H9 (cell line): ENCODE measurements at regions not wholly inside any gene's neighbourhood (a gene's known extent, or its start where the extent isn't known, plus 50 kb on each side); places are given as distances from the start of the nearest gene placed in this dataset.

Experiments used
- DNase-seq: peaks from one replicate; pipeline ENCODE4 v3.0.0-alpha.2; 2017
- H2AFZ ChIP-seq: one replicate; pipeline ENCODE4 v1.6.1; 2013; ENCODE audit warnings: mild to moderate bottlenecking, low read length, control low read depth, moderate library complexity
- H2AK5ac ChIP-seq: 2 replicates; pipeline ENCODE4 v1.6.1; 2013; ENCODE audit warnings: low read length, control low read depth, mixed read lengths; ENCODE audit not compliant: insufficient read length
- H2BK120ac ChIP-seq: one replicate; pipeline ENCODE4 v1.6.1; 2013; ENCODE audit warnings: low read depth, mild to moderate bottlenecking, low read length, control low read depth, inconsistent platforms; ENCODE audit not compliant: poor library complexity, severe bottlenecking
- H2BK12ac ChIP-seq: 2 replicates; pipeline ENCODE4 v1.6.1; 2013; ENCODE audit warnings: low read length, control low read depth, mixed read lengths, low read depth; ENCODE audit not compliant: insufficient read length
- H2BK15ac ChIP-seq: 2 replicates; pipeline ENCODE4 v1.6.1; 2013; ENCODE audit warnings: low read depth, low read length, control low read depth
- H2BK20ac ChIP-seq: one replicate; pipeline ENCODE4 v1.6.1; 2013; ENCODE audit warnings: low read depth, mild to moderate bottlenecking, low read length, control low read depth, inconsistent platforms; ENCODE audit not compliant: poor library complexity, severe bottlenecking
- H2BK5ac ChIP-seq: 2 replicates; pipeline ENCODE4 v1.6.1; 2013; ENCODE audit warnings: low read length, control low read depth, mixed read lengths; ENCODE audit not compliant: insufficient read length
- H3K14ac ChIP-seq: 2 replicates; pipeline ENCODE4 v1.6.1; 2013; ENCODE audit warnings: low read length, control low read depth; ENCODE audit not compliant: insufficient read depth
- H3K18ac ChIP-seq: 2 replicates; pipeline ENCODE4 v1.6.1; 2013; ENCODE audit warnings: low read depth, mild to moderate bottlenecking, mixed read lengths, low read length, control low read depth; ENCODE audit not compliant: insufficient read length
- H3K23ac ChIP-seq: 2 replicates; pipeline ENCODE4 v1.6.1; 2013; ENCODE audit warnings: low read length, control low read depth, mixed read lengths, low read depth; ENCODE audit not compliant: insufficient read length
- H3K23me2 ChIP-seq: 2 replicates; pipeline ENCODE4 v1.6.1; 2013; ENCODE audit warnings: low read depth, mild to moderate bottlenecking, mixed read lengths, low read length, control low read depth; ENCODE audit not compliant: insufficient read length, poor library complexity, severe bottlenecking
- H3K27ac ChIP-seq: 2 replicates; pipeline ENCODE4 v1.5.1; 2013; ENCODE audit warnings: low read length, control low read depth, mixed read lengths, low read depth; ENCODE audit not compliant: insufficient read length
- H3K27me3 ChIP-seq: 2 replicates; pipeline ENCODE4 v1.6.1; 2013; ENCODE audit warnings: low read length, control low read depth, inconsistent platforms; ENCODE audit not compliant: insufficient read depth
- H3K4ac ChIP-seq: 2 replicates; pipeline ENCODE4 v1.6.1; 2013; ENCODE audit warnings: low read depth, mild to moderate bottlenecking, control low read depth, inconsistent platforms, low read length, moderate library complexity
- H3K4me1 ChIP-seq: 2 replicates; pipeline ENCODE4 v1.6.1; 2013; ENCODE audit warnings: low read length, control low read depth, inconsistent platforms; ENCODE audit not compliant: insufficient read depth
- H3K4me2 ChIP-seq: 2 replicates; pipeline ENCODE4 v1.6.1; 2013; ENCODE audit warnings: low read length, control low read depth, mixed read lengths; ENCODE audit not compliant: insufficient read length, insufficient read depth
- H3K56ac ChIP-seq: 2 replicates; pipeline ENCODE4 v1.6.1; 2013; ENCODE audit warnings: low read depth, mild to moderate bottlenecking, mixed read lengths, low read length, control low read depth; ENCODE audit not compliant: insufficient read length
- H3K79me1 ChIP-seq: 2 replicates; pipeline ENCODE4 v1.6.1; 2013; ENCODE audit warnings: low read depth, mild to moderate bottlenecking, moderate library complexity, low read length, control low read depth, inconsistent platforms; ENCODE audit not compliant: insufficient read depth, poor library complexity, severe bottlenecking
- H3K79me2 ChIP-seq: 2 replicates; pipeline ENCODE4 v1.6.1; 2013; ENCODE audit warnings: low read length, control low read depth, inconsistent platforms; ENCODE audit not compliant: insufficient read depth
- H3K9ac ChIP-seq: 2 replicates; pipeline ENCODE4 v1.6.1; 2013; ENCODE audit warnings: low read length, control low read depth, mixed read lengths; ENCODE audit not compliant: insufficient read length; ENCODE audit errors: extremely low read depth
- H3K9me3 ChIP-seq: one replicate; pipeline ENCODE4 v1.6.1; 2013; ENCODE audit warnings: low read depth, low read length, inconsistent platforms; ENCODE audit not compliant: control insufficient read depth
- H3T11ph ChIP-seq: one replicate; pipeline ENCODE4 v1.6.1; 2013; ENCODE audit warnings: mild to moderate bottlenecking, low read length, control low read depth, inconsistent platforms
- H4K20me1 ChIP-seq: one replicate; pipeline ENCODE4 v1.6.1; 2013; ENCODE audit not compliant: control insufficient read depth, insufficient read length, insufficient read depth
- H4K5ac ChIP-seq: 2 replicates; pipeline ENCODE4 v1.6.1; 2013; ENCODE audit warnings: low read depth, mild to moderate bottlenecking, mixed read lengths, low read length, control low read depth; ENCODE audit not compliant: insufficient read length
- H4K8ac ChIP-seq: replicated peaks from 2 replicates; pipeline ENCODE4 v1.6.1; 2013; ENCODE audit warnings: low read length, control low read depth, mixed read lengths, low read depth; ENCODE audit not compliant: insufficient read length
- H4K91ac ChIP-seq: 2 replicates; pipeline ENCODE4 v1.6.1; 2013; ENCODE audit warnings: low read depth, mild to moderate bottlenecking, moderate library complexity, mixed read lengths, low read length, control low read depth; ENCODE audit not compliant: insufficient read length
- H3K27ac Mint-ChIP-seq, 3 experiments: 2 replicates in 2 of 3; 3 replicates in 1 of 3; pipeline ENCODE4 v1.8.0; 2020 to 2021; ENCODE audit warnings: mixed read lengths in 3 of 3, mild to moderate bottlenecking in 1 of 3, moderate library complexity in 1 of 3
- H3K27me3 Mint-ChIP-seq: 2 replicates; pipeline ENCODE4 v1.8.0; 2021; ENCODE audit warnings: low read depth, mild to moderate bottlenecking, moderate library complexity, mixed read lengths
- H3K36me3 Mint-ChIP-seq, 3 experiments: 2 replicates in 2 of 3; 3 replicates in 1 of 3; pipeline ENCODE4 v1.8.0; 2020 to 2021; ENCODE audit warnings: low read depth in 3 of 3, mixed read lengths in 3 of 3; ENCODE audit not compliant: insufficient read depth in 1 of 3
- H3K4me1 Mint-ChIP-seq, 2 experiments: 2 replicates each; pipeline ENCODE4 v1.8.0; 2020; ENCODE audit warnings: mixed read lengths in 2 of 2
- H3K4me3 Mint-ChIP-seq, 2 experiments: 2 replicates in 1 of 2; 3 replicates in 1 of 2; pipeline ENCODE4 v1.8.0; 2020 to 2021; ENCODE audit warnings: mild to moderate bottlenecking in 2 of 2, mixed read lengths in 2 of 2, moderate library complexity in 1 of 2
- H3K9me3 Mint-ChIP-seq, 2 experiments: 2 replicates in 1 of 2; 3 replicates in 1 of 2; pipeline ENCODE4 v1.8.0; 2020; ENCODE audit warnings: mild to moderate bottlenecking in 2 of 2, mixed read lengths in 2 of 2, moderate library complexity in 1 of 2
- WGBS: extraction: QIAGEN DNeasy Blood & Tissue Kit; methylation state at CpG from one replicate; pipeline ENCODE4 v1.1.7; 2013; ENCODE audit warnings: missing lambda C conversion rate, low lambda C conversion rate, mixed read lengths; ENCODE audit not compliant: insufficient read length; ENCODE audit errors: extremely low coverage; 5-methylcytosine and 5-hydroxymethylcytosine counted together
- TF ChIP-seq, protein P1 (sequence below): fragments of 200-600 bp; sonication (generic); conservative IDR thresholded peaks from 3 replicates; pipeline ENCODE4 v1.8.0; 2021; ENCODE audit warnings: antibody characterized with exemption, mild to moderate bottlenecking

DNA sequence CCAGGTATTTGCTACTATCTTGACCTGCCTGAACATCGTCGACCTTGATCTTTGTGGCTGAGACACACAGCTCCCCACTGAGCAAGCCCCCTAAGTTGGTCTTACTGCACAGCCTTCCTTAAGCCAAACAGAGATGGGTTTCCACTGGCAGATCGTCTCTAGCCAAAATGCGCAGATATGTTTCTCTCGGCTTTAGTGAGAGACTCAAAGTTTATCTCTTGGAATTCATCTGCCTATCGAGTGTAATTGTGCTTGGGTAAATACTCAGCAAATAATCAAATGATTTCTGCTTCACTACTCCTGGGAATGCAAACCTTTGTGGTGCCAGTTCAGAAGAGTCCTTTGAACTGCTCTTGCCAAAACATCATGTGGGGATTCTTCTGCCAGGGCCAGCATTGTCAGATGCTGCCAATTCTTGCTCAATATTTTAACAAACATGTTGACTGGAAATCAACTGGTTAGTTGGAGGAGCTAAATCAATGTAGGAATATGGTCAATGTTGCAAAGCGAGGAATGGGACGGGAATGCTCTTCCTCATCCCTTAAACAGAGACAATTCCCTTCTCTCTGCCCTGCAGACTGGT, 141.2 kb upstream of the SLC28A3 start:
- no peak overlapping the region for H3K4me2 ChIP-seq
- Mint-ChIP-seq H3K4me3 (no peak overlapping the region), H3K36me3 (no peaks in the 10 kb centered on the region)

More for the DNA sequence above, 141.2 kb upstream of the SLC28A3 start:
- WGBS: no CpG with 5 or more reads among the region's 8 CpGs
- Histone ChIP-seq H2BK15ac (no peak overlapping the region), H4K20me1 (no peaks in the 10 kb centered on the region), H3K27me3 (no peaks in the 10 kb centered on the region), H3K79me1 (no peaks in the 10 kb centered on the region), H3K4ac (no peak overlapping the region), H3T11ph (no peak overlapping the region), H4K5ac (no peak overlapping the region), H3K23ac (no peak overlapping the region), H3K9me3 (no peaks in the 10 kb centered on the region), H4K91ac (no peak overlapping the region), H2BK12ac (no peak overlapping the region), H3K9ac (no peak overlapping the region), H3K23me2 (no peaks in the 10 kb centered on the region), H2BK120ac (no peak overlapping the region), H3K56ac (no peak overlapping the region), H3K27ac (no peak overlapping the region), H3K79me2 (no peaks in the 10 kb centered on the region), H2AFZ (no peak overlapping the region), H2AK5ac (no peak overlapping the region), H4K8ac (no peak overlapping the region), H2BK5ac (no peak overlapping the region), H3K18ac (no peak overlapping the region), H3K14ac (no peak overlapping the region), H3K4me1 (no peaks in the 10 kb centered on the region), H2BK20ac (no peak overlapping the region)
- Mint-ChIP-seq H3K4me1 (peaks cover 3 to 4% of the 10 kb centered on the region in 2 experiments; a peak in 1 of 4 replicates), H3K27me3 (no peaks in the 10 kb centered on the region), H3K9me3 (no peaks in the 10 kb centered on the region; a peak in 1 of 5 replicates), H3K27ac (no peak overlapping the region)
- TF ChIP-seq, protein P1, sequence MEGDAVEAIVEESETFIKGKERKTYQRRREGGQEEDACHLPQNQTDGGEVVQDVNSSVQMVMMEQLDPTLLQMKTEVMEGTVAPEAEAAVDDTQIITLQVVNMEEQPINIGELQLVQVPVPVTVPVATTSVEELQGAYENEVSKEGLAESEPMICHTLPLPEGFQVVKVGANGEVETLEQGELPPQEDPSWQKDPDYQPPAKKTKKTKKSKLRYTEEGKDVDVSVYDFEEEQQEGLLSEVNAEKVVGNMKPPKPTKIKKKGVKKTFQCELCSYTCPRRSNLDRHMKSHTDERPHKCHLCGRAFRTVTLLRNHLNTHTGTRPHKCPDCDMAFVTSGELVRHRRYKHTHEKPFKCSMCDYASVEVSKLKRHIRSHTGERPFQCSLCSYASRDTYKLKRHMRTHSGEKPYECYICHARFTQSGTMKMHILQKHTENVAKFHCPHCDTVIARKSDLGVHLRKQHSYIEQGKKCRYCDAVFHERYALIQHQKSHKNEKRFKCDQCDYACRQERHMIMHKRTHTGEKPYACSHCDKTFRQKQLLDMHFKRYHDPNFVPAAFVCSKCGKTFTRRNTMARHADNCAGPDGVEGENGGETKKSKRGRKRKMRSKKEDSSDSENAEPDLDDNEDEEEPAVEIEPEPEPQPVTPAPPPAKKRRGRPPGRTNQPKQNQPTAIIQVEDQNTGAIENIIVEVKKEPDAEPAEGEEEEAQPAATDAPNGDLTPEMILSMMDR: no peak
- DNase-seq: no peak
